ENCODE measurements at regions not wholly inside any gene's neighbourhood (a gene's known extent, or its start where the extent isn't known, plus 50 kb on each side); places are given as distances from the start of the nearest gene placed in this dataset.

DNA sequence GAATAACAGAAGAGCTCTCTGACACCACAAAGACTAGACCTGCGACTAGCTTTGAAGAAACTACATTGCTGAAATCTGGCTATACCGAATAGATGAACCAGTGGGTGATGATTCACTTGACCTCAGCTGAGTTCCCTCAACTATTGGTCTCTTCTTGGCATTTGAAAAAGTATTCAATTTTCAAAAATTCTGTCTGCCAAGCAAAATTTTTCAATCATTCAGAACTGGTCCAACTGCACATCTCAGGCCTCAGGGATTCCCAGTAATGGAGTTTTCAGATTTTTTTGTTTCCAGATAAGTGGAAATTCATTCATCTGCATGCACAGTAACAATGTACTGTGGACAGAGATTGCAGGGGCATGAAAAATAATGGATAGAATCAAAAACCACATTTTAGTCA is 121.4 kb upstream of the NAA20 start:
- Mint-ChIP-seq H3K27me3 (peaks cover 14 to 45% (median 37%) of the 10 kb centered on the region in 3 donors), H3K4me3 (no peak overlapping the region), H3K9me3 (peaks cover 7 to 26% (median 9%) of the 10 kb centered on the region in 7 donors), H3K36me3 (peaks cover 11 to 13% of the 10 kb centered on the region in 2 donors), H3K4me1 (no peaks in the 10 kb centered on the region), H3K27ac (no peak overlapping the region)
- DNase-seq (no peak), ATAC-seq (ENCODE audit: low read depth in 2 of 2) (no peak)

DNA sequence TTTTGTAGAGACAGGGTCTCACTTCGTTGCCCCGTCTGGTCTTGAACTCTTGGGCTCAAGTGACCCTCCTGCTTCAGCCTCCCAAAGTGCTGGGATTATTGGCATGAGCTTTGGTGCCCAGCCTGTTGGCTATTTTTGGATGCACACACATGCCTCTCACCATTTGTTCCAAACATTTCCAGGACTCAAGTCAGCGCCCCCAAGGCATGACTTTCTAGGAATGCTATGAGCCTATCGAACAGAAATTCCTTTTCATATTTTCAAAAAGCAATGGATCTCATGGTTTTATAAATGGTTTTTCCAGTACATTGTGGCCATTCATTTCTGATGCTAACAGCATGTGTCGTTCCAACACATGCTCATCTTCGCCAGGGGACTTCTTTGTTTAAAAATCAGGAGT is 119.3 kb upstream of the NAA20 start:
- peaks cover 11 to 13% of the 10 kb centered on the region in 2 donors for H3K36me3 Mint-ChIP-seq
- DNase-seq (no peak), ATAC-seq (ENCODE audit: low read depth in 2 of 2) (no peak)
- no peak overlapping the region for H3K27ac Mint-ChIP-seq
- H3K9me3 Mint-ChIP-seq = peaks cover 7 to 20% (median 9%) of the 10 kb centered on the region in 7 donors
- peaks cover 0 to 2% (median under 1%) of the 10 kb centered on the region in 3 donors for H3K4me1 Mint-ChIP-seq
- H3K27me3 Mint-ChIP-seq = peaks cover 6 to 29% (median 20%) of the 10 kb centered on the region in 3 donors
- H3K4me3 Mint-ChIP-seq = no peak overlapping the region

DNA sequence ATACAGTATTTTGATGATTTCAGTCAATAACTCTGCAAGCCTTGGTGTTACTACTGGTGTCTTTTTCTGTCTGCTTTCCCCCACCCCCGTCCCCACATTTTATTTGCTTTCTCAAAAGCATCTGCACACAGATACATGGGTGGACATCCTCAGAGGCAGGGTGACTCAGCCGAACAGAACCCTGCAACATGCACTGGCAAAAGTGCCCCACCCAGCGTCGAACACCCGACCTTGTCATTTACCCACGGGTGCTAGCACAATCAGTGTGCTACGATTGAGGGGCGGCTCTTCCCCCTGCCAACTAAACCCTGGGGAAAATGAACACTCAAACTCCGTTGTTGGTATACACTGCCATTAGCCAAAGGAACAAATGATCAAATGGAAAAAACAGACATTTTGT is 115.9 kb upstream of the NAA20 start:
- peaks cover 4 to 19% (median 11%) of the 10 kb centered on the region in 3 donors for H3K27me3 Mint-ChIP-seq
- DNase-seq (no peak), ATAC-seq (ENCODE audit: low read depth in 2 of 2) (no peak)
- peaks cover 7 to 20% (median 9%) of the 10 kb centered on the region in 7 donors for H3K9me3 Mint-ChIP-seq
- H3K27ac Mint-ChIP-seq = no peak overlapping the region
- peaks cover 11 to 13% of the 10 kb centered on the region in 2 donors for H3K36me3 Mint-ChIP-seq
- no peak overlapping the region for H3K4me3 Mint-ChIP-seq
- peaks cover 8 to 10% (median 9%) of the 10 kb centered on the region in 3 donors for H3K4me1 Mint-ChIP-seq

DNA sequence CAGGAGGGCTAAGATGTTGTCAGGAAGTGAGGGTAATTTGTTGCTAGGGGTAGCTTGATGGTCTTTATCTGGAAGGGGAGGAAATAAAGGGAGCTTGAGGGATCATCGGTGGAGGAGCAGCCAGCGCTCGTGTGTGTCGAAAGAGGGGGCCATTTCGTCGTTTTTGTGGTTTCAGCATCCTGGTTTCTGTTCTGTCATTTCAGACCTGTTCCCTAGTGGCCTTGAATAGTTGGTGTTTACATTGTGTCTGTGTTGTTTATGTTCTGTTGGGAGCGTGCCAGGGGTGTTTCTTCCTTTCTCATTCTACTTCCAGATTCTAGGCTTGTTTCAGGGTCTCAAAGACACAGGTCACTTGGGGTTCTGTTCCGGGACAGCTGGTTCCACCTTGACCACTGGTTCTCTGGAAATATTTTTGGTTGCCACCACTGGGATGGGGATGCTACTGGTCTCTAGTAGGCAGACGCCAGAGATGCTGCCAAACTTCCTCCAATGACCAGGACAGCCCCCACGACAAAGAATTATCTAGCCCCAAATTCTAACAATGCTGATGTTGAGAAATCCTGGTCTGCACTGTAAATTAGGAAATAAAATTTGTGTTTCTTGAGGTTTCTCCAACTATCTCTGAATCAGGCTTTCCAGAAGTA is 113.9 kb upstream of the NAA20 start:
- Mint-ChIP-seq H3K9me3 (peaks cover 4 to 15% (median 9%) of the 10 kb centered on the region in 7 donors), H3K27ac (peak overlapping the region; percentile 3 to 78 (median 48)), H3K27me3 (peaks cover 4 to 11% (median 10%) of the 10 kb centered on the region in 3 donors), H3K36me3 (peaks cover 11 to 13% of the 10 kb centered on the region in 2 donors), H3K4me1 (peaks cover 8 to 10% (median 9%) of the 10 kb centered on the region in 3 donors), H3K4me3 (peak overlapping the region in 1 of 8 donors; percentile 44)
- DNase-seq (peak; percentile 51), ATAC-seq (ENCODE audit: low read depth in 2 of 2) (peak; percentile 91 to 97)

GRCh38 chr20:19907326-19908056 is 109.7 kb upstream of the NAA20 start:
- Mint-ChIP-seq H3K27ac (peak overlapping the region in 1 of 6 donors; percentile 56), H3K36me3 (no peaks in the 10 kb centered on the region), H3K4me1 (peaks cover 13 to 35% (median 28%) of the 10 kb centered on the region in 3 donors), H3K4me3 (no peak overlapping the region), H3K27me3 (peaks cover 0 to 4% (median 0%) of the 10 kb centered on the region in 3 donors), H3K9me3 (no peaks in the 10 kb centered on the region)
- DNase-seq = no peak
- no peak for ATAC-seq (ENCODE audit: low read depth in 2 of 2)

GRCh38 chr20:19908576-19908975 is 108.6 kb upstream of the NAA20 start:
- DNase-seq = no peak
- H3K4me1 Mint-ChIP-seq = peaks cover 9 to 34% (median 19%) of the 10 kb centered on the region in 3 donors
- no peaks in the 10 kb centered on the region for H3K36me3 Mint-ChIP-seq
- ATAC-seq (ENCODE audit: low read depth in 2 of 2) = no peak
- no peak overlapping the region for H3K4me3 Mint-ChIP-seq
- H3K27ac Mint-ChIP-seq = peak overlapping the region in 1 of 6 donors; percentile 28
- no peaks in the 10 kb centered on the region for H3K9me3 Mint-ChIP-seq
- no peaks in the 10 kb centered on the region for H3K27me3 Mint-ChIP-seq

GRCh38 chr20:19909725-19910124 is 107.4 kb upstream of the NAA20 start:
- H3K4me3 Mint-ChIP-seq = no peak overlapping the region
- H3K36me3 Mint-ChIP-seq = no peaks in the 10 kb centered on the region
- H3K4me1 Mint-ChIP-seq = peaks cover 12 to 36% (median 21%) of the 10 kb centered on the region in 3 donors
- no peaks in the 10 kb centered on the region for H3K9me3 Mint-ChIP-seq
- no peak overlapping the region for H3K27ac Mint-ChIP-seq
- H3K27me3 Mint-ChIP-seq = no peaks in the 10 kb centered on the region
- ATAC-seq (ENCODE audit: low read depth in 2 of 2) = no peak
- DNase-seq = no peak

- Mint-ChIP-seq H3K36me3 (no peaks in the 10 kb centered on the region), H3K4me1 (peaks cover 23 to 53% (median 36%) of the 10 kb centered on the region in 3 donors)
Observed at GRCh38 chr20:19911810-19912382, 105.3 kb upstream of the NAA20 start.

DNA sequence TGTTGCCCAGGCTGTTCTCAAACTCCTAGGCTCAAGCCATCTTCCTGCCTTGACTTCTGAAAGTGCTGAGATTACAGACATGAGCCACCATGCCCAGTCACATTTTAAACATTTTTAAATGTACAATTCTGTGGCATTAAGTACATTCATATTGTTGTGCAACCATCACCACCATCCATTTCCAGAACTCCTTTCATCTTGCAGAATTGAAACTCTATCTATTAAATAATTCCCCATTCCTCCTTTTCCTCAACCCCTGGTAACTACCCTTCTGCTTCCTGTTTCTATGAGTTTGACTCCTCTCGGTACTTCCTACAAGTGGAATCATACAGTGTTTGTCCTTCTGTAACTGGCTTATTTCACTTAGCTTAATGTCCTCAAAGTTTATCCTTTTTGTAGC is 103.8 kb upstream of the NAA20 start:
- no peaks in the 10 kb centered on the region for H3K9me3 Mint-ChIP-seq
- H3K36me3 Mint-ChIP-seq = no peaks in the 10 kb centered on the region
- no peak for ATAC-seq (ENCODE audit: low read depth in 2 of 2)
- H3K27ac Mint-ChIP-seq = peak overlapping the region in 1 of 6 donors; percentile 13
- no peaks in the 10 kb centered on the region for H3K27me3 Mint-ChIP-seq
- no peak overlapping the region for H3K4me3 Mint-ChIP-seq
- peaks cover 33 to 62% (median 45%) of the 10 kb centered on the region in 3 donors for H3K4me1 Mint-ChIP-seq
- DNase-seq = no peak

More at GRCh38 chr20:19911810-19912382, 105.3 kb upstream of the NAA20 start:
- Mint-ChIP-seq H3K27me3 (no peaks in the 10 kb centered on the region), H3K4me3 (peak overlapping the region in 1 of 8 donors; percentile 55), H3K27ac (peak overlapping the region in 1 of 6 donors; percentile 0), H3K9me3 (no peaks in the 10 kb centered on the region)
- DNase-seq (no peak), ATAC-seq (ENCODE audit: low read depth in 2 of 2) (no peak)

GRCh38 chr20:19913927-19914614 is 103.1 kb upstream of the NAA20 start:
- Mint-ChIP-seq H3K9me3 (no peaks in the 10 kb centered on the region), H3K4me1 (peaks cover 36 to 68% (median 49%) of the 10 kb centered on the region in 3 donors), H3K27me3 (no peaks in the 10 kb centered on the region), H3K4me3 (no peak overlapping the region), H3K27ac (peak overlapping the region in 1 of 6 donors; percentile 62), H3K36me3 (no peaks in the 10 kb centered on the region)
- ATAC-seq (ENCODE audit: low read depth in 2 of 2) (peak in 1 of 2 donors; percentile 16), DNase-seq (no peak)

DNA sequence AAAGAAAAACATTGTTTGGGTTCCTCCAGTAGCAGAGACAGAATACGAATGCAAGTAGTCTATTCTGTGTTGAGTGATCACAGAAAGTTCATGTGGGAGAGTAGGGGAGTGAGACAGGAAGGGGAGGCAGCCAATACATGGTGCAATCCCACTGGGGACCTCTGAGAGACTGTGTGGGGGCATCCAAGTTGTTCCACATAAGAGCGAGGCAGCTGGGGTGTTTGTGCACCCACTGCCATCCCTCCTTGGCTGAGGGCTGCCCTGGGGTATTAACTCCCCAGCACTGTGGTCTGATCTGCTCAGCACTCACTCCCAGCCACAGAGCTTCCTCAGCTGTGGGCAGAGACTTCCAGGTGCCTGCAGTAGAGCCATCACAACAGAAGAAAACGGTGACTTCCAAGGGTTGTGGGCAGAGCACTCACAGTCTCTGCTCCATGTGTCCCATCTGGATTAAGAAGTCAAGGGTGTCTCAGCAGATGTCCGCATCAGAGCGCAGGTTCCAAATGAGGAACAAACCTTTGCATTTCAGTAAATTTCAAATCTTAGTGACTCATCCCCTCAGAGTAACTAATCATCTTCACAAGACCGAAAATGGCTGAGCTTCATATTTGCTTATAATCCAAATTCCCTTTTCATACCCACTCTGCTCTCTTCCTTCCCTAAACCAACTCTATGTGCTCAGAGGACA is 101.9 kb upstream of the NAA20 start:
- Mint-ChIP-seq H3K9me3 (no peaks in the 10 kb centered on the region), H3K27me3 (no peaks in the 10 kb centered on the region), H3K4me3 (peak overlapping the region in 4 of 8 donors; percentile 12 to 72 (median 46)), H3K4me1 (peaks cover 36 to 62% (median 42%) of the 10 kb centered on the region in 3 donors), H3K27ac (peak overlapping the region in 3 of 6 donors; percentile 17 to 62 (median 20)), H3K36me3 (no peaks in the 10 kb centered on the region)
- ATAC-seq (ENCODE audit: low read depth in 2 of 2) (peak; percentile 52 to 57), DNase-seq (no peak)

- Mint-ChIP-seq H3K4me3 (no peak overlapping the region), H3K36me3 (no peaks in the 10 kb centered on the region), H3K4me1 (peaks cover 30 to 53% (median 32%) of the 10 kb centered on the region in 3 donors), H3K27me3 (no peaks in the 10 kb centered on the region), H3K27ac (no peak overlapping the region), H3K9me3 (no peaks in the 10 kb centered on the region)
- DNase-seq = no peak
- no peak for ATAC-seq (ENCODE audit: low read depth in 2 of 2)
Observed at GRCh38 chr20:19916531-19917485, 100.4 kb upstream of the NAA20 start.
